ENCODE measurements at regions not wholly inside any gene's neighbourhood (a gene's known extent, or its start where the extent isn't known, plus 50 kb on each side); places are given as distances from the start of the nearest gene placed in this dataset.

DNA sequence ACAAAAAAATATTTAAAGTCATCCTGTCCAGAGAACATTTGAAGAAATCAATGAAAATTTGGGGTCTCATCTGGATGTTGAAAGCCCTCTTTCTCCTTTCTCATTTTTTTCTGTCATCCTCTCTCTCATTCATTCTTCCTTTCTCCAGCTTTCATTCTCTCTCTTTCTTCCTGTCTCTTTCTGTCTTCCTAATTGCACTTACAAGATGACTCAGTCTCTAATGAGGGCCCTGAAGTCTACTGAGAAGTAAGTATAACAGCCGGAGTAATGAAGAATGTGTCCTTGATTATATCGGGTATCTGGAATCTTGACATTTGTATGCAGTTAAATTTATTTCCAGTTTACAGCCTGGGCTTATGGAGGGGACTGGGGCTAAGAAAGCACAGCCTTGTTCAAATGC is 232.2 kb upstream of the SULF2 start:
- DNase-seq, result no peak
- Histone ChIP-seq H3K36me3 (no peaks in the 10 kb centered on the region), H3K27ac (no peak overlapping the region), H3K4me3 (ENCODE audit: low read depth, low read length) (no peak overlapping the region), H3K27me3 (ENCODE audit: insufficient read depth, low read depth, severe bottlenecking) (no peaks in the 10 kb centered on the region), H3K9me3 (ENCODE audit: severe bottlenecking) (peaks cover under 1% of the 10 kb centered on the region)
- TF ChIP-seq, protein P1, sequence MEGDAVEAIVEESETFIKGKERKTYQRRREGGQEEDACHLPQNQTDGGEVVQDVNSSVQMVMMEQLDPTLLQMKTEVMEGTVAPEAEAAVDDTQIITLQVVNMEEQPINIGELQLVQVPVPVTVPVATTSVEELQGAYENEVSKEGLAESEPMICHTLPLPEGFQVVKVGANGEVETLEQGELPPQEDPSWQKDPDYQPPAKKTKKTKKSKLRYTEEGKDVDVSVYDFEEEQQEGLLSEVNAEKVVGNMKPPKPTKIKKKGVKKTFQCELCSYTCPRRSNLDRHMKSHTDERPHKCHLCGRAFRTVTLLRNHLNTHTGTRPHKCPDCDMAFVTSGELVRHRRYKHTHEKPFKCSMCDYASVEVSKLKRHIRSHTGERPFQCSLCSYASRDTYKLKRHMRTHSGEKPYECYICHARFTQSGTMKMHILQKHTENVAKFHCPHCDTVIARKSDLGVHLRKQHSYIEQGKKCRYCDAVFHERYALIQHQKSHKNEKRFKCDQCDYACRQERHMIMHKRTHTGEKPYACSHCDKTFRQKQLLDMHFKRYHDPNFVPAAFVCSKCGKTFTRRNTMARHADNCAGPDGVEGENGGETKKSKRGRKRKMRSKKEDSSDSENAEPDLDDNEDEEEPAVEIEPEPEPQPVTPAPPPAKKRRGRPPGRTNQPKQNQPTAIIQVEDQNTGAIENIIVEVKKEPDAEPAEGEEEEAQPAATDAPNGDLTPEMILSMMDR (IDR thresholded peaks at IDR 0.05; ENCODE audit: low read depth, low read length), result no peak

DNA sequence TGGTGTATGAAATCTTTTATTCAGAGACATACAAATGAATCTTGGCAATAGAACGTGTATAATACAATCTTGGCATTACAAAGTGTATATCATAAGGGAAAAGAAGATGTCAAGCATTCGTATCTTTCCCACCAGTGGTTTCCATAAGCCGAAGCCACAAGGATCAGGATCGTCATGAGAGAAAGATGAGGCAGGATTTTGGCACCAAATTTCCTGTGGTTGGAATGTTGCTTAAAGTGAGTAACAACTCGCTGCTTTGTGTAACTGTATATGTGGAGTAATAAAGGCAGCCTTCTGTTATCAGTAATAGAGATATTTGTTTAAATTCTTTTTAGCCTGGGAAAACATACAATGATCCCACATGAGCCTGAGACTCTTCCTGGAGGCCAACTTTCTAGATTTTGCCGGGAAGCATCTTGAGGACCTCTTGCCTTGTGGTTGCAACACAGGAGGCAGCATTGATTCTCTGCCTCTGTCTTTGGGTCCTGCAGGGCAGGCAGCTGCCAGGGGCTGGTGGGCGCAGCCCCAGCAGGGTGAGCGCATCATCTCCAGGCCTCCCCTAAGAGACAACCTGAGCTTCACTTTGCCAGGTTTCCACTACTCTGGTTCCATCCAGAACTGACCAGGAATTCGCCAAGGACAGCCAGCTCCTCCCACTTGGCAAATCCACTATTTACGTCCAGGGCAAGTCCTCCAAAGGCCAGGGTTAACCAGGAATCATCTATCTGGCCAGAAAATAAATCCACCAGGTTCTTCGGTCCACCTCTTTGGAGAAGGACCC is 230.9 kb upstream of the SULF2 start:
- Histone ChIP-seq H3K36me3 (no peaks in the 10 kb centered on the region), H3K27ac (no peak overlapping the region), H3K4me3 (ENCODE audit: low read depth, low read length) (no peak overlapping the region), H3K9me3 (ENCODE audit: severe bottlenecking) (peaks cover 7% of the 10 kb centered on the region), H3K27me3 (ENCODE audit: insufficient read depth, low read depth, severe bottlenecking) (no peaks in the 10 kb centered on the region)
- DNase-seq, result no peak
- TF ChIP-seq, protein P1 (IDR thresholded peaks at IDR 0.05; ENCODE audit: low read depth, low read length), result no peak

DNA sequence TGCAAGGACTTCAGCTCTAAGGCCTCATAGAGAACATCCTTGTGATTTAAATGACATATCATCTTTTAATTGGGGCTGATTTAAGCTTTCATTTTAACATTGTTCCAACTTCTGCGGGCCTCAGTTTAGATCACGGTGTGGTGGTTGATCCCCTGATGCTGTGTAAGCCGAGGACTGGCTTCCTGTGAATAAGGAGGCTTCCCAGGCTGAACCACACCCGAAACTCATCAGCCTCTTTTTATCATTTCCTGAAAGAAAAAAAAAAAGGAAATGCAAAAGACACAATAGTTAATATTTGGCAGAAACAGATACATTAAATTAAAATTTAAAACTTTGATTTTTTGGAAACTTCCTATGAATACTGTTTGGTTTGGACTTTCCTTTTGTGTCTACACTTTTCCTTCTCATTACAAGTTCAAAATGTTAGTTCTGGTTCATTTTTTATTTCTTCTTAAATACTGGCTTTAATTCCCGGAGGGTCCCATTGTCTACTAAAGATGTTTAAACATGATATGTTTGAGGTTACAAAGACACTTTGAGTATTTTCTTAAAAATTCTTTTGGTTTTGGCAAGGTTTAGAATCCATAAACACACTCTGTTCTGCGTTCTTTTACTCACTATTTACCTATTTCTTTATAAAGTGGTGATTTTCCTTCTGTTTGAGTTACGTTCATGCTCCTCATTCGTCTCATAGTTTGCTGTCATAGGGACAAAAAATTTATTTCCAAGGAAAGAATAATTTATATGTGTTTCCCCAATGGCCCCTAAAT is 230.0 kb upstream of the SULF2 start:
- H3K36me3 ChIP-seq, result no peaks in the 10 kb centered on the region
- DNase-seq, result no peak
- H3K9me3 ChIP-seq (ENCODE audit: severe bottlenecking), result peaks cover 7% of the 10 kb centered on the region
- no peak overlapping the region for H3K27ac ChIP-seq
- no peaks in the 10 kb centered on the region for H3K27me3 ChIP-seq (ENCODE audit: insufficient read depth, low read depth, severe bottlenecking)
- TF ChIP-seq, protein P1 (IDR thresholded peaks at IDR 0.05; ENCODE audit: low read depth, low read length), result no peak
- H3K4me3 ChIP-seq (ENCODE audit: low read depth, low read length), result no peak overlapping the region

DNA sequence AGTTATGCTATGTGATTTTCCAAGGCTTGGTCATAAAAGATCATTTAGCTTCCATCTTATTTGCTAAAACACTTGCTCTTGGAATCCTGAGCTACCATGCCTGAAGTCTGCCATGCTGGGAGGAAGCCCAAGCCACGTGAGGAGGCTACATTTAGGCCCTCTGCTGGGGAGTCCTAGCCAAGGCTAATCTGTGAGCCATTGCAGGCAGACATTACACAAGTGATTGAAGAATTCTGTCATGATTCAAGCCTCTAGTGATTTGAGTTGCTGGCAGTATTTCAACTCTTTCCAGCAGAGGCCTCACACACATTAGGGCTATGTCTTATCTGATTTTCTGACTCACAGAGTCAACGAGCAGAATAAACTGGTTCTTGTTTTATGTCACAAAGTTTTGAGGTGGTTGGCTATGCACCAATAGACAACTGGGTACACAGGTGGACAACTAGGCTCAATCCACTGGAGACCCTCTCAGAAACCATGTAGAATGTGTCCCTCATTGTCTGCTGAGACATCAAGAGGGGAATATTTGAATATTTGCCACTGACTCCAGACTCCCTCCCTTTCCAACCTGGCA is 227.2 kb upstream of the SULF2 start:
- Histone ChIP-seq H3K4me3 (ENCODE audit: low read depth, low read length) (no peak overlapping the region), H3K27ac (no peak overlapping the region), H3K27me3 (ENCODE audit: insufficient read depth, low read depth, severe bottlenecking) (no peaks in the 10 kb centered on the region), H3K36me3 (no peaks in the 10 kb centered on the region), H3K9me3 (ENCODE audit: severe bottlenecking) (peaks cover 13% of the 10 kb centered on the region)
- DNase-seq, result no peak
- TF ChIP-seq, protein P1 (IDR thresholded peaks at IDR 0.05; ENCODE audit: low read depth, low read length), result peak; percentile 28

DNA sequence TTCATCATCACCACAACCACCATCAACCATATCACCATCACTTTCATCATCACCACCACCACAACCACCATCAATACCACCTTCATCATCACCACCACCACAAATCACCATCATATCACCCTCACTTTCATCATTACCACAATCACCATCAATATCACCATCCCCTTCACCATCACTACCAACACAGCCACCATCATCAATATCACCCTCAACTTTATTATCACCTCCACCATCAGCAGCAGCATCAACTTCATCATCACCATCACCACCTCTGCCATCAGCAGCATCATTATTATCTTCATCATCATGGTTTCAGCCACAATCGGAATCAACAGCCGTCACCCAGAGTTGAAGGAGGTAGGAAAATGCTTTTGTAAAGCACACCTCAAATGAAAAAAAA is 225.7 kb upstream of the SULF2 start:
- no peak for DNase-seq
- Histone ChIP-seq H3K4me3 (ENCODE audit: low read depth, low read length) (no peak overlapping the region), H3K27me3 (ENCODE audit: insufficient read depth, low read depth, severe bottlenecking) (no peaks in the 10 kb centered on the region), H3K36me3 (no peaks in the 10 kb centered on the region), H3K9me3 (ENCODE audit: severe bottlenecking) (peaks cover 14% of the 10 kb centered on the region), H3K27ac (no peak overlapping the region)
- TF ChIP-seq, protein P1 (IDR thresholded peaks at IDR 0.05; ENCODE audit: low read depth, low read length), result no peak

Data from WERI-Rb-1 (cell line).